Cardiac fibroblast (primary cell): ENCODE measurements at regions not wholly inside any gene's neighbourhood (a gene's known extent, or its start where the extent isn't known, plus 50 kb on each side); places are given as distances from the start of the nearest gene placed in this dataset.

Experiments
- DNase-seq, 2 donors: peaks; one replicate each; pipeline versions ENCODE4 v3.0.0 to v3.0.0-alpha.2; 2010; ENCODE audit warnings: low read depth in 2 of 2
- H3K4me3 ChIP-seq, 2 donors: replicated peaks in 1 of 2; 1 replicate in 1 of 2; 2 replicates in 1 of 2; pipeline ENCODE4 v1.5.1; 2011; ENCODE audit warnings: low read depth in 2 of 2, low read length in 2 of 2, mild to moderate bottlenecking in 2 of 2, moderate library complexity in 1 of 2
- CTCF ChIP-seq: IDR thresholded peaks from one replicate; pipeline ENCODE4 v1.5.1; 2011; ENCODE audit warnings: low read depth, mild to moderate bottlenecking, low read length, inconsistent platforms

- no peak for DNase-seq
- no peak for TF ChIP-seq CTCF
- no peak overlapping the region for H3K4me3 ChIP-seq
Measured at GRCh38 chr5:84791730-84792129, 407.1 kb upstream of the EDIL3 start.

GRCh38 chr5:84791138-84791537 lies 406.5 kb upstream of the EDIL3 start:
- TF ChIP-seq CTCF: no peak
- DNase-seq: no peak
- H3K4me3 ChIP-seq: no peak overlapping the region

GRCh38 chr5:84790406-84790805 lies 405.7 kb upstream of the EDIL3 start:
- no peak for TF ChIP-seq CTCF
- DNase-seq: no peak
- no peak overlapping the region for H3K4me3 ChIP-seq

GRCh38 chr5:84783003-84783402 lies 398.3 kb upstream of the EDIL3 start:
- DNase-seq: no peak
- no peak for TF ChIP-seq CTCF
- no peak overlapping the region for H3K4me3 ChIP-seq

GRCh38 chr5:84779186-84779585 lies 394.5 kb upstream of the EDIL3 start:
- TF ChIP-seq CTCF: no peak
- DNase-seq: peak in 1 of 2 donors; percentile 4

GRCh38 chr5:84764227-84764626 lies 379.5 kb upstream of the EDIL3 start:
- TF ChIP-seq CTCF: no peak
- no peak overlapping the region for H3K4me3 ChIP-seq
- no peak for DNase-seq

More at GRCh38 chr5:84779186-84779585, 394.5 kb upstream of the EDIL3 start:
- no peak overlapping the region for H3K4me3 ChIP-seq

- H3K4me3 ChIP-seq: no peak overlapping the region
- DNase-seq: no peak
- TF ChIP-seq CTCF: no peak
Measured at GRCh38 chr5:84758008-84758407, 373.3 kb upstream of the EDIL3 start.
